ENCODE measurements at regions not wholly inside any gene's neighbourhood (a gene's known extent, or its start where the extent isn't known, plus 50 kb on each side); places are given as distances from the start of the nearest gene placed in this dataset.
A peak's percentile ranks its signal among the peaks of the same experiment; 100 is the strongest.

DNA sequence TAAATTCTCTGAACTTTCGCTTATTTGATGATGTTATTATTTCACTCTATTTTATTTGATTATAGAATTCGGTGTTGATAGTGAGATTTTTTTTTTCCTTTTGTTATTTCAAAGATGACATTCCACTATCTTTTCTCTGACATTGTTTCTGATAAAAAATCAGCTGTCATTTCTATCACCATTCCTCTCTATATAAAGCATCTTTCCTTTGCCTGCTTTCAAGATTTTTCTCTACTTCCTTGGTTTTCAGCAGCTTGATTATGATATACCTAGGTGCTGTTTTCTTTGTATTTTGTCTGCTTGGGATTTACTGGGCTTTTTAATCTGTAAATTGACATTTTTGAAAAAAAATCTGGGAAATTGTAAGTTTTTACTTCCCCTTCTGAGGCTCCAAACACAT is 344.0 kb downstream of the HLX start:
- CTCF ChIA-PET: interaction anchor here (0.7 to 1.7 kb wide), 3 partner anchors 19 to 40 kb away, joined by 3 to 5 read pairs (median 4); no protein-coding TSS in a partner anchor
- POLR2A ChIA-PET: no interaction called here
- no peak overlapping the region for H3K4me3 ChIP-seq (ENCODE audit: low read depth, low read length)
- TF ChIP-seq, protein P1, sequence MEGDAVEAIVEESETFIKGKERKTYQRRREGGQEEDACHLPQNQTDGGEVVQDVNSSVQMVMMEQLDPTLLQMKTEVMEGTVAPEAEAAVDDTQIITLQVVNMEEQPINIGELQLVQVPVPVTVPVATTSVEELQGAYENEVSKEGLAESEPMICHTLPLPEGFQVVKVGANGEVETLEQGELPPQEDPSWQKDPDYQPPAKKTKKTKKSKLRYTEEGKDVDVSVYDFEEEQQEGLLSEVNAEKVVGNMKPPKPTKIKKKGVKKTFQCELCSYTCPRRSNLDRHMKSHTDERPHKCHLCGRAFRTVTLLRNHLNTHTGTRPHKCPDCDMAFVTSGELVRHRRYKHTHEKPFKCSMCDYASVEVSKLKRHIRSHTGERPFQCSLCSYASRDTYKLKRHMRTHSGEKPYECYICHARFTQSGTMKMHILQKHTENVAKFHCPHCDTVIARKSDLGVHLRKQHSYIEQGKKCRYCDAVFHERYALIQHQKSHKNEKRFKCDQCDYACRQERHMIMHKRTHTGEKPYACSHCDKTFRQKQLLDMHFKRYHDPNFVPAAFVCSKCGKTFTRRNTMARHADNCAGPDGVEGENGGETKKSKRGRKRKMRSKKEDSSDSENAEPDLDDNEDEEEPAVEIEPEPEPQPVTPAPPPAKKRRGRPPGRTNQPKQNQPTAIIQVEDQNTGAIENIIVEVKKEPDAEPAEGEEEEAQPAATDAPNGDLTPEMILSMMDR (IDR thresholded peaks at IDR 0.05; ENCODE audit: insufficient read depth, low read length, missing control alignments): no peak
- no peak for DNase-seq (ENCODE audit: low read depth, low spot score)

DNA sequence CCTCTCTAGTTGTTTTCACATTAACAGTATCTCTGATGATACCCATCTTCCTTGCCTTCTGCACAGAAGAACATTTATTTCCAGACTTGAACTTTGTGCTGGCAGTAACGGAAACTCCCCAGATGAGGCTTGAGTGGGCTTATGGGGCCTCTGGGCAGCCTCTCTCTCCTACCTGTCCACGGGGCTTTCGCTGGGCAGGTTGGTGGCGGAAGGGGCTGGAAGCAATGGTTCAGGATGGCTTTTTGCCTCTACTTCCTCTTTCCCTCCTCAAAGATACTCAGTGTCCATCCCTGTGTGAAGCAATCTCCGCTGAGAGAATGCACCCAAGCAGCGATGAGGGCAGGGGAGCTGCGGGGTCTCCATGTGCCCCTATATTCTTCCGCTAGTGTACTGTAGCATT is 348.2 kb downstream of the HLX start:
- H3K4me3 ChIP-seq (ENCODE audit: low read depth, low read length): no peak overlapping the region
- ChIA-PET CTCF (interaction anchor here (0.6 to 1.8 kb wide), 5 partner anchors 11 to 204 kb away, joined by 3 to 5 read pairs (median 3); no protein-coding TSS in a partner anchor), POLR2A (no interaction called here)
- no peak for DNase-seq (ENCODE audit: low read depth, low spot score)
- TF ChIP-seq, protein P1 (IDR thresholded peaks at IDR 0.05; ENCODE audit: insufficient read depth, low read length, missing control alignments): no peak

DNA sequence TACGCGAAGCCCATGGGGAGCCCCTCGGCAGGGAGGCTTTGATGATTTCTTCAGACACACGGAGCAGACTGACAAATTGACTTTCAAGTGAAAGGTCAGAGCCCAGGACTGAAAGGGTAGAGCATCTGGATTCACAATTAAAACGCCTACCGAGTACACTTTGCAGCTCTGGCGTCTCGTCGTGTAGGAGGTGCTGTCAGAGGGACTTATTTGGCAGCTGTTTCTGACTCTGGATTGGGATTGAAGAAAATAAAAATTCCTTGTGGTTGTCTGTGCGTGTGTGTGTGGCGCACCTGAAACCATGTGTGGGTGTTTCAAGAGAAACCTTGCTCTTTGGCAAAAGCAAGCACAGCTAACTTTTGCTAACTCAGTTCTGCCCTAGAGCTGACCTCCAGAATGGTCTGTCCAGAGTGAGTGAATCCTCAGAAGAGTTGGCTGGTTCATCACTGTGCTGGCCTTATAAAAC is 348.7 kb downstream of the HLX start:
- no peak overlapping the region for H3K4me3 ChIP-seq (ENCODE audit: low read depth, low read length)
- no peak for DNase-seq (ENCODE audit: low read depth, low spot score)
- ChIA-PET POLR2A (no interaction called here), CTCF (interaction anchor here (0.6 to 1.8 kb wide), 3 partner anchors 10 to 25 kb away, joined by 3 to 5 read pairs (median 3); no protein-coding TSS in a partner anchor)
- TF ChIP-seq, protein P1 (IDR thresholded peaks at IDR 0.05; ENCODE audit: insufficient read depth, low read length, missing control alignments): no peak

DNA sequence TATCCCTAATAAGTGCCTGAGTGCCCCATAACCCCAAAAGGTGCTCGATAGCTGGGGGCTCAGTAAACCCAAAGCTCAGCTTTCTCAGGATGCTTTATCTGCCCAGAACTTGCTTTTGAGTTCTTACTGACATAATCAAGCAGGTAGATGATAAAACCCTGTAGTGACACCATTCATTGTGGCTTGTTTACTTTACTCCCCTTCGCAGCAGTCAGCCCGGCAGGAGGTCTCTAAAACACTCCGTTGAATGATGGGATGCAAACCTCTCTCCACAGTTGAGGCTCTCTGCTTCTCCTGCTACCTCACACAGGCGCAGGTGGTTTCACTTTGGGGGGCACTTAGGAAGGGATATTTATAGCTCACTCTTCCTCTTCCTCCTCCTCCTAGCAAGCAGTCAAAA is 349.4 kb downstream of the HLX start:
- TF ChIP-seq, protein P1 (IDR thresholded peaks at IDR 0.05; ENCODE audit: insufficient read depth, low read length, missing control alignments): no peak
- no peak for DNase-seq (ENCODE audit: low read depth, low spot score)
- no peak overlapping the region for H3K4me3 ChIP-seq (ENCODE audit: low read depth, low read length)
- CTCF ChIA-PET: interaction anchor here (1.8 kb wide), 1 partner anchor 25 kb away, joined by 5 read pairs; no protein-coding TSS in a partner anchor
- POLR2A ChIA-PET: no interaction called here

DNA sequence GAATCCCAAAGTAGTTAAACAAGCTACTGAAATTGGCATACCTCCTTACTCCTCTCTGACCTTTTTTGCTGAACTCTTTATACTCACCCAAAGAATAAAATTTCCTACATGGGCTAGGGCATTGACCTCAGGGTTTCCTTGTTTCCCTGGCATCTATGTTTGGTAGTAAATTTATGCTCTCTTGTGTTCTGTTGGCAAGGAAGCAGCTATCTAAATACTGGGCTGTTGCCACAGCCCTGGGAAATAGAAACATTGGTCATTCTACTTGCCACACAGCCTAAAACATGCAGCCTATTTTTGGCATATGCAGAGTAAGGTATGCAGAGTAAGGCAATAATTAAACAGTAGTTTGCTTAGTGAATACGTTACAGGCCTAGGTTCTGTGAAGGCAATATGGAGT is 351.4 kb downstream of the HLX start:
- POLR2A ChIA-PET: no interaction called here
- DNase-seq (ENCODE audit: low read depth, low spot score): peak; percentile 40
- CTCF ChIA-PET: interaction anchor here (0.7 to 2.1 kb wide), 2 partner anchors 27 to 33 kb away, joined by 3 to 8 read pairs; no protein-coding TSS in a partner anchor

DNA sequence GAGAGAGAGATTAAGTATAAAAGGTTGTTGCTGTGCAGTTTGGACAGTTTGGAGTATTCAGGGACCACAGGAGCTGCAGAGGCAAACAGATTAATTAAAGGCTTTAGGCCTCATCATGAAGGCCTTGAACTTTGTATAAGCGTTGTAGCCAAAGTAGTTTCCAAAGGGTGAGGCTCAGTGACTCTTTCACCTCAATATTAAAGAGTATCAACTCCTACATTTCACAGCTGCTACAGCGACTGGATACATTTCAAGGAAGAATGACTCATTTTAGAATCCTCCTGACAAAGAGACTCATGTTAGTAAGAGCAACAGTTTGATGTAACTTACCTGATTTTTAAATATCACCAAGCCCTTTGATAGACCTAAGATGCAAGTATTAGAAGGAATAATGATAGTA is 355.5 kb downstream of the HLX start:
- no peak for DNase-seq (ENCODE audit: low read depth, low spot score)
- CTCF ChIA-PET: no interaction called here
- POLR2A ChIA-PET: no interaction called here
- TF ChIP-seq, protein P1 (IDR thresholded peaks at IDR 0.05; ENCODE audit: insufficient read depth, low read length, missing control alignments): no peak
- no peak overlapping the region for H3K4me3 ChIP-seq (ENCODE audit: low read depth, low read length)

More for the DNA sequence above, 351.4 kb downstream of the HLX start:
- TF ChIP-seq, protein P1 (IDR thresholded peaks at IDR 0.05; ENCODE audit: insufficient read depth, low read length, missing control alignments): no peak
- no peak overlapping the region for H3K4me3 ChIP-seq (ENCODE audit: low read depth, low read length)

All from AG04449 (cell line).